Ishikawa (cell line): ENCODE measurements at regions not wholly inside any gene's neighbourhood (a gene's known extent, or its start where the extent isn't known, plus 50 kb on each side); places are given as distances from the start of the nearest gene placed in this dataset.

ENCODE experiments used
- EP300 ChIP-seq: IDR thresholded peaks from 2 replicates; pipeline ENCODE4 v1.6.1; 2012; ENCODE audit warnings: borderline replicate concordance
- TAF1 ChIP-seq: IDR thresholded peaks from 2 replicates; pipeline ENCODE4 v1.6.1; 2012; ENCODE audit warnings: low read depth, mild to moderate bottlenecking

- TF ChIP-seq TAF1 (no peak), EP300 (no peak)
Observed at GRCh38 chr4:165621983-165622382, 243.2 kb downstream of the CPE start.
